GM12873 (cell line): ENCODE measurements at regions not wholly inside any gene's neighbourhood (a gene's known extent, or its start where the extent isn't known, plus 50 kb on each side); places are given as distances from the start of the nearest gene placed in this dataset.

ENCODE experiments used
- CTCF ChIP-seq: IDR thresholded peaks from 2 replicates; pipeline ENCODE4 v1.5.1; 2012; ENCODE audit warnings: low read depth, mild to moderate bottlenecking, moderate library complexity, low read length, control low read depth; ENCODE audit not compliant: insufficient read depth; ENCODE audit errors: missing control alignments

- no peak for TF ChIP-seq CTCF
Measured at GRCh38 chr17:36823850-36824677, 113.2 kb upstream of the LHX1 start.

GRCh38 chr17:36824678-36825101, 112.6 kb upstream of the LHX1 start:
- no peak for TF ChIP-seq CTCF

DNA sequence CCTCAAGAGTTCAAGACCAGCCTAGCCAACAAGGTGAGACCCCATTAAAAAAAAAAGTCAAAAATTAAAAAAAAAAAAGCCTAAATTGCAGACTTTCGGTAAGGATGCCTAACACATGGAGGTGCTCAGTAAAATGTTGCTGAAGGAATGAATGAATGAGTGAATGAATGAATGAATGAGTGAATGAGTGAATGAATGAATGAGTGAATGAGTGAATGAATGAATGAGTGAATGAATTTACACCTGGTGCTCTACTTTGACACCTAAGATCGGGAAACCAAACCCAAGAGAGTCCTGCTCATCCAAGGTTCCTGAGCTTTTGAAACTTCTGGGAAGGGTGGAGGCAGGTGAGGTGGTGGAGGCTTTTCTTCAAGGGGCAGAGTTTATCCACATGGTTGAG, 112.2 kb upstream of the LHX1 start:
- no peak for TF ChIP-seq CTCF

DNA sequence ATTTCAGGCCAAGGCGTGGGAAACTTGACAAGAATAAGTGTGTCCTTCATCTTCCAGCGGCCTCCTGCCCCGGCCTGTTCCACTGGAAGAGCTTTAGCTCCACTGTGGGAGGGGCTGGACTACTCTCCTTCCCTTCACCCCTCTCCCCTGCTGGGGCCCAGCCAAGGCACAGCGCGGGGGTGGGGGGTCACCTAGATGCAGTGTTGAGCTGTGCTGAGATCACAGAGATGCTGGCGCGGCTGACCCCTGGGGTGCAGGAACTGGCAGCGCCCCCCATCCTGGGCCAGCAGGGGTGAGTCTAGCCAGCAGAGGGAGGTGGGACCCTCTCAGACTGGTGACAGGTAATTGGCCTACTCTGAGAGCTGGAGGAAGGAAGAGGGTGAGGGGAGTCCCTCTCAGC, 111.8 kb upstream of the LHX1 start:
- TF ChIP-seq CTCF = no peak

- TF ChIP-seq CTCF = no peak
Measured at GRCh38 chr17:36825951-36826350, 111.3 kb upstream of the LHX1 start.

- TF ChIP-seq CTCF = no peak
Measured at GRCh38 chr17:36827081-36827480, 110.2 kb upstream of the LHX1 start.

DNA sequence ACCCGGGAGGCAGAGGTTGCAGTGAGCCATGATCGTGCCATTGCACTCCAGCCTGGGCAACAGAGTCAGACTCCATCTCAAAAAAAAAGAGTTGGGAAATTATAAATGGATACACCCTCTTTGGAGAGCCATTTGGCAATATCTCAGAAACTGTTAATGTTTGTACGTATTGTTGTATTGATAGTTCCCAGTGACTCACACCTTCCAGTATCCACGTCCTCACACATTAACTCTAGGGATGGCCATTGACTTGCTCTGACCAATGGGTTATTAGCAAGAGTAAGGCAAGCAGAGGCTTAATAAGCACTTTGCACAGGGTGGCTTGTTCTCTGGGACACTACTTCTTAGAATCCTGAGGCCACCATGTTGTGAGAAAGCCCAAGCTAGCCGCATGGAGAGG, 107.6 kb upstream of the LHX1 start:
- no peak for TF ChIP-seq CTCF
